GM19025 (cell line): ENCODE measurements at regions not wholly inside any gene's neighbourhood (a gene's known extent, or its start where the extent isn't known, plus 50 kb on each side); places are given as distances from the start of the nearest gene placed in this dataset.
"Not testable (repeated sequence)": the region's sequence is repeated elsewhere in the genome, so short reads cannot be mapped to it uniquely, and the experiment has no call there.

Experiments
- ATAC-seq: cut with Tn5 transposase; IDR thresholded peaks from one replicate; pipeline ENCODE4 v1.9.1; 2021; ENCODE audit warnings: mild to moderate bottlenecking, low read depth, moderate library complexity; ENCODE audit not compliant: unreplicated experiment

- ATAC-seq: no peak
These were observed 109.0 kb downstream of the RIN2 start for GRCh38 chr20:19867074-19867473.

- ATAC-seq: no peak
These were observed 109.9 kb downstream of the RIN2 start for GRCh38 chr20:19867940-19868371.

GRCh38 chr20:19868441-19868840, 110.4 kb downstream of the RIN2 start:
- no peak for ATAC-seq

- no peak for ATAC-seq
These were observed 113.9 kb downstream of the RIN2 start for GRCh38 chr20:19872001-19872400.

GRCh38 chr20:19874040-19874727, 116.1 kb downstream of the RIN2 start:
- ATAC-seq: no peak

- no peak for ATAC-seq
These were observed 117.5 kb downstream of the RIN2 start for GRCh38 chr20:19875376-19876221.

- ATAC-seq: no peak
These were observed 118.9 kb downstream of the RIN2 start for GRCh38 chr20:19876828-19877460.

- ATAC-seq: not testable (repeated sequence)
These were observed 121.8 kb downstream of the RIN2 start for GRCh38 chr20:19879874-19880255.

- ATAC-seq: no peak
These were observed 122.4 kb downstream of the RIN2 start for GRCh38 chr20:19880256-19881079.

- ATAC-seq: no peak
These were observed 123.2 kb downstream of the RIN2 start for GRCh38 chr20:19881080-19881840.

- ATAC-seq: no peak
These were observed 123.9 kb downstream of the RIN2 start for GRCh38 chr20:19881990-19882389.

GRCh38 chr20:19882446-19882845, 124.4 kb downstream of the RIN2 start:
- no peak for ATAC-seq

- ATAC-seq: no peak
These were observed 125.4 kb downstream of the RIN2 start for GRCh38 chr20:19883501-19883900.

- no peak for ATAC-seq
These were observed 127.5 kb downstream of the RIN2 start for GRCh38 chr20:19885594-19885938.

- no peak for ATAC-seq
These were observed 128.0 kb downstream of the RIN2 start for GRCh38 chr20:19885939-19886660.

- no peak for ATAC-seq
These were observed 128.7 kb downstream of the RIN2 start for GRCh38 chr20:19886661-19887288.

- ATAC-seq: no peak
These were observed 129.4 kb upstream of the NAA20 start for GRCh38 chr20:19887556-19888268.

GRCh38 chr20:19888269-19888671, 128.9 kb upstream of the NAA20 start:
- no peak for ATAC-seq
